ENCODE measurements at regions not wholly inside any gene's neighbourhood (a gene's known extent, or its start where the extent isn't known, plus 50 kb on each side); places are given as distances from the start of the nearest gene placed in this dataset.
"Not testable (repeated sequence)": the region's sequence is repeated elsewhere in the genome, so short reads cannot be mapped to it uniquely, and the experiment has no call there.

GRCh38 chr14:62491146-62491545 lies 554.1 kb downstream of the KCNH5 start:
- no peak overlapping the region for H3K27ac ChIP-seq
- no peak for DNase-seq
- intact Hi-C loops (cut with DNase I) = no loop called here
- TF ChIP-seq CTCF (IDR thresholded peaks at IDR 0.05) = no peak
- TF ChIP-seq POLR2AphosphoS5 (IDR thresholded peaks at IDR 0.05) = no peak
- no peak for TF ChIP-seq EP300 (IDR thresholded peaks at IDR 0.05)
- no peak for TF ChIP-seq POLR2A (IDR thresholded peaks at IDR 0.05)
- WGBS, 2 donors = 93% methylated on average over 1 of the region's 1 CpG
- H3K9me3 ChIP-seq = no peaks in the 10 kb centered on the region
- no peaks in the 10 kb centered on the region for H3K36me3 ChIP-seq
- H3K4me3 ChIP-seq = no peak overlapping the region
- H3K4me1 ChIP-seq = no peaks in the 10 kb centered on the region
- H3K27me3 ChIP-seq = no peaks in the 10 kb centered on the region

- Histone ChIP-seq H3K27ac (no peak overlapping the region), H3K4me1 (no peaks in the 10 kb centered on the region), H3K4me3 (no peak overlapping the region), H3K27me3 (no peaks in the 10 kb centered on the region), H3K9me3 (peaks cover 0 to 12% (median 0%) of the 10 kb centered on the region in 4 donors), H3K36me3 (no peaks in the 10 kb centered on the region)
- no peak for DNase-seq
- TF ChIP-seq POLR2AphosphoS5 (IDR thresholded peaks at IDR 0.05) (no peak), EP300 (IDR thresholded peaks at IDR 0.05) (no peak), CTCF (IDR thresholded peaks at IDR 0.05) (no peak)
- intact Hi-C loops (cut with DNase I) = no loop called here
- 12 to 47% methylated on average over 1 of the region's 1 CpG for WGBS, 2 donors
Measured at GRCh38 chr14:62497708-62498107, 547.5 kb downstream of the KCNH5 start.

GRCh38 chr14:62501021-62501750 lies 544.1 kb downstream of the KCNH5 start:
- no peak for DNase-seq
- Histone ChIP-seq H3K4me1 (no peaks in the 10 kb centered on the region), H3K9me3 (peaks cover 0 to 12% (median 0%) of the 10 kb centered on the region in 4 donors), H3K4me3 (no peak overlapping the region), H3K27ac (no peak overlapping the region), H3K27me3 (no peaks in the 10 kb centered on the region), H3K36me3 (no peaks in the 10 kb centered on the region)
- WGBS, 2 donors = 90 to 91% methylated on average over 1 of the region's 1 CpG
- intact Hi-C loops (cut with DNase I) = no loop called here
- TF ChIP-seq POLR2A (IDR thresholded peaks at IDR 0.05) (no peak), EP300 (IDR thresholded peaks at IDR 0.05) (no peak), CTCF (IDR thresholded peaks at IDR 0.05) (no peak), POLR2AphosphoS5 (IDR thresholded peaks at IDR 0.05) (no peak)

GRCh38 chr14:62505045-62505444 lies 540.2 kb downstream of the KCNH5 start:
- Histone ChIP-seq H3K4me1 (no peaks in the 10 kb centered on the region), H3K27me3 (no peaks in the 10 kb centered on the region), H3K4me3 (no peak overlapping the region), H3K9me3 (no peaks in the 10 kb centered on the region), H3K27ac (no peak overlapping the region), H3K36me3 (no peaks in the 10 kb centered on the region)
- no peak for DNase-seq
- WGBS, 2 donors = 75 to 89% methylated on average over 4 of the region's 4 CpGs
- TF ChIP-seq POLR2A (IDR thresholded peaks at IDR 0.05) = no peak
- no peak for TF ChIP-seq EP300 (IDR thresholded peaks at IDR 0.05)
- intact Hi-C loops (cut with DNase I) = no loop called here

GRCh38 chr14:62521309-62521708 lies 523.9 kb downstream of the KCNH5 start:
- 88 to 92% methylated on average over 9 of the region's 9 CpGs for WGBS, 2 donors

GRCh38 chr14:62528296-62528695 lies 517.0 kb downstream of the KCNH5 start:
- Histone ChIP-seq H3K4me3 (no peak overlapping the region), H3K9me3 (no peaks in the 10 kb centered on the region), H3K36me3 (no peaks in the 10 kb centered on the region), H3K4me1 (no peaks in the 10 kb centered on the region), H3K27ac (no peak overlapping the region), H3K27me3 (no peaks in the 10 kb centered on the region)
- 30 to 55% methylated on average over 1 of the region's 1 CpG for WGBS, 2 donors
- TF ChIP-seq CTCF (IDR thresholded peaks at IDR 0.05) (no peak), POLR2A (IDR thresholded peaks at IDR 0.05) (no peak), POLR2AphosphoS5 (IDR thresholded peaks at IDR 0.05) (no peak), EP300 (IDR thresholded peaks at IDR 0.05) (no peak)
- no peak for DNase-seq
- intact Hi-C loops (cut with DNase I) = no loop called here

More at GRCh38 chr14:62521309-62521708, 523.9 kb downstream of the KCNH5 start:
- intact Hi-C loops (cut with DNase I); H3K4me3 ChIP-seq; H3K27me3 ChIP-seq; DNase-seq; H3K9me3 ChIP-seq; H3K36me3 ChIP-seq; H3K4me1 ChIP-seq; H3K27ac ChIP-seq: not testable (repeated sequence)
